Amygdala (tissue), 56 donors: ENCODE measurements at regions not wholly inside any gene's neighbourhood (a gene's known extent, or its start where the extent isn't known, plus 50 kb on each side); places are given as distances from the start of the nearest gene placed in this dataset.

Experiments used
- DNase-seq, 56 donors: peaks; one replicate each; lab custom pipeline; 2025; lab: John Stamatoyannopoulos, UW

DNA sequence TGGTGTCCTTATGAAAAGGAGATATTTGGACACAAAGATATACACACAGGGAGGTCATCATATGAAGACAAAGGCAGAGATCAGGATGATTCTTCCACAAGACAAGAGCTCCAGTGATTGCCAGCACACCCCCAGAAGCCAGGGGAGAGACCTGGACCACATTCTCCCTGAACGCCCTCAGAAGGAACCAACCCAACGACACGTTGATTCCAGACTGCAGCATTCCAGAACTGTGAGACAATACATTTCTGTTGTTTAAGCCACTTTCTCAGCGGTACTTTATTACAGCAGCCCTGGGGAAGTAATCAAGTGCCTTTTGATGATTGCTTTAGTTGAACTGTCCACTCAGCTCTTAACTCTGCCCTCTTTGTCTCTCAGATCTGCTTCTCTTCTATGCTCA lies 285.5 kb upstream of the SMARCA2 start:
- no peak for DNase-seq

DNA sequence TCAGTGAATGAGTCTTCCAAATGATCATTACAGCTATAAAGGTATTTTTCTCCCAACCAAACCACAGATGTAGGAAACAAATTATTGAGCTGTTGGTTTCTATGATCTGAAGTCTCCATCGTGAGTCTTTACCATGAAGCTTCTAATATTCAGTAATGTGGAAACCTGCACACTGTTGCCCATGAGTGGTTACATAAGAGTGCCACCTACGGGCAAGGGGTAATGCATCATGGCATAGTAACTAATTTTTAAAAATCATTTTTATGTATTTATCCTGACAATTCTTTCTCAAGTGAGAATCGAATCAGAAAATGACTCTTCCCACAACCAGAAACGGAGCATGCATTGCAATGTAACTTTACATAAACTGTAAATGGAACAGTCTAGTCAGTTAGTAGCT lies 282.5 kb upstream of the SMARCA2 start:
- no peak for DNase-seq

DNA sequence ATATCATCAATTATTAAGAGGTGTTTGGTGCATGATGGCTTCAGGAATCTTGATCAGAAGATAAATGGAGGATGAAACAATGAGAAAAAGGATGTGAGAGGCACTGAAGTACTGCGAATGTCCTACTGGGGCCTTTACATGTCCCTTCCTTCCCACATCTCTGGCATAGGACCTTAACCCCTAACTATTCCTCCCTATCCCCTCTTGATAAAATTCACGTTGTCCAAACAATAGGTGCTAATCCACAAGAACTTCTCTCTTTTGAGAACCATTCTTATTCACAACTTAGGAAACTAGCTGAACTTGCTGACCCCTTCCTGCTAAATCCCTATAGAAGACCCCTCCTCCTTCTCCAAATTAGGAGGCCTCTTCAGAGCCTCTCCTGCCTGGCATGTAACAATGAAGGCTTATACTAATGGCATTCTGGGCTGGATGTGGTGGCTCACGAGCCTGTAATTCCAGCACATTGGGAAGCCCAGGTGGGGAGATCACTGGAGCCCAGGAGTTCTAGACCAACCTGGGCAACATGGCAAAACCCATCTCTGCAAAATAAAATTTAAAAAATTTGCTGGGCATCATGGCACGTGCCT lies 276.5 kb upstream of the SMARCA2 start:
- DNase-seq, result no peak

DNA sequence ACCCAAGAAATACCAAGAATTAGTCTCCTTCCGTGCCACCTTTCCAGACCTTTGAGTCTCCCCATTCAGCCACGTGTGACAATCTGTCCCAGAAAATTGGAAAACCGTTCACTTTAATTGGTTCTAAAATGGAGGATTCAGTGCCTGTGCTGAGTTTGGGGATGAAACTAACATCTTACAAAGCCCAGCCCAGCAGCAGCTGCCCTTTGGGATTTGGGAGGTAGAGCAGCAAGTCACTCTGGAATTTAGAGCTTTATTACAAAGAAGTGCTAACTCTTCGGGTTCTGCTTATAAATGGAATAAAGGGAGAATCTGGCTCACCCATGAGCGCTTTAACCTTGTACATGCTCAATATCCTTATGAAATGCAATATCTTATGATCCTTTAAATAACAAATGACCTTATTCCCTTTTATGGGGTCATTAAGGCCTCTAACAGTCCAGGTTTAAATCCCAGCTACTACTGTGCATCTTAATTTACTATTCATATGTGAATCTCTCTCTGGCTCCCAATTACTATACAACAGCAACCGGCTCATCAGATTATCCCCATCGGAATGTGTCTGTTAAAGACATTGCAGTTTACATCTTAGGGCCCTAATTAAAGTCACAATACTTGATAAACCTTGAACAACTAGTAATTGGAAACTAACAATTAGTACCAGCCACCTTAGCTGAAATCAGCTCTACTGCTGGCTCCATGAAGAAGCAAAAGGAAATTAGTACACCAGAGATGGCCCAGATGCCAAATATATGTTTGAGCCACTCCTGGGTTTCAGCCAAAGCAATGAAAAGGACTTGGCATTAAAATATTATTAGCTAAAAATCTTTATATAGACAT lies 271.8 kb upstream of the SMARCA2 start:
- DNase-seq, result no peak

DNA sequence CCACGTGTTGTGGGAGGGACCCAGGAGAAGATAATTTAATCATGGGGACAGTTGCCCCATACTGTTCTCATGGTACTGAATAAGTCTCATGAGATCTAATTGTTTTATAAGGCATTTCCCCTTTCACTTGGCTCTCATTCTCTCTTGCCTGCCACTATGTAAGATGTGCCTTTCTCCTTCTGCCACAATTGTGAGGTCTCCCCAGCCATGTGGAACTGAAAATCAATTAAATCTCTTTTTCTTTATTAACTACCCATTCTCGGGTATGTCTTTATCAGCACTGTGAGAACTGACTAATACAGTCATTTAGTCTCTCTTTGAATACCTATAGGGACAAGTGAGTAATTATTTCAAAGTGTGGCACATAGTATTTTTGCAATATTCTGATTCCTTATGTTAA lies 269.2 kb upstream of the SMARCA2 start:
- DNase-seq, result no peak

DNA sequence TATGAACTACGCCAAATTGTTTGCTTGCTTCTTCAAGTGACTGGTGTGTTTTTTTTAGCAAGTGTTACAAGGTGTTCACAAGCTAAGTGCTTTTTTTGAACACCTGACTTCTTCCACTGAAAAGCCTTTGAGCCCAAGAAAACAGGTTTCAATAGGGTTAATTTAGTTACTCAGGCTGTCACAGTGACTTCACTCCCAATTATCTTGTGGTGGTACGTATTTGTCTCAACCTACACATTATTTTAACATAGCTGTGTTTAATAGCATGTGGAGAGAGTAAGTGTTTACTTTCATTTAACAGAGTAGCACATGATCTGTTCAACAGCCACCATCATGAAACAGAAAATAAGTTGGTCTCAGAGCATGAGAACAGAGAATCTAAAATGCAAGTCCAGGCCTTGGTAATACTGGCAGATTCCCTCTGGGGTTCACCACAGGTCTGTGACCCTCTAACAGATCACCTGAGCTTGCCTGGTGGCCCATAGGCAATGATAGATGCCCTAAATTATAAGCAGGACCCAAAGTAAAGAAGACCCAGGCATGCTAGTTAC lies 267.7 kb upstream of the SMARCA2 start:
- no peak for DNase-seq

DNA sequence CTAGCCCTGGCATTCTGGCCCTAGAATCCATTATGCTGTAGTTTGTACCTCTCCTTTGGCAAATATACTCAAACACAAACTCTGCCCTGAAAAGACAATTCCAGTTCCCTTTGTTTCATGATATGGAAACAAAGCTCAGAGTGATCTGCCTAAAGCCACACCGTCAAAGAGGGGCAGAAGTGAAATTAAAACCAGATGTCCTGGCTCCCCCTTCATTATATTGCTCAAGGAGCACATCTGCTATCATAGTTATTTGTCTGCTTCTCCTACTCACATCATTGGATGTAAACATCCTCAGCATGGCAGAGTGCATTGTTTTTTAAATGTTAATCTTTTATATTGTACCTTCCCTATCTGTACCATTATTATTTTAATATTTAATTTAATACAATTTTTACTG lies 266.7 kb upstream of the SMARCA2 start:
- no peak for DNase-seq

DNA sequence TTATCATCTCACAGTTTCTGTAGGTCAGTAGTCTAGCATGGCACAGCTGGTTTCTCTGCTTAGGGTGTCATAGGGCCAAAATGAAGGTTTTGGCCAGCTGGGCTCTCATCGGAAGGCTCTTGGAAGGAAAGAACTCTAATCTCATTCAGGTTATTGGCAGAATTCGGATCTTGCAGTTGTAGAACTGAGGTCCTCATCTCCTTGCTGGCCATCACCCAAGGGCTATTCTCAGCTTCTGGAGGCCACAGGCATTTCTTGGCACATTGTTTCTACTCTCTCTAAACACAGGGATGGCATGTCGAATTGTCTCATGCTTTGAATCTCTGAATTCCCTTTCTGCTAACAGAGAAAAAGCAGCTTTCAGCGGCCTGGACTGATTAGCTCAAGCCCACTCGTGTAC lies 258.0 kb upstream of the SMARCA2 start:
- DNase-seq, result no peak

DNA sequence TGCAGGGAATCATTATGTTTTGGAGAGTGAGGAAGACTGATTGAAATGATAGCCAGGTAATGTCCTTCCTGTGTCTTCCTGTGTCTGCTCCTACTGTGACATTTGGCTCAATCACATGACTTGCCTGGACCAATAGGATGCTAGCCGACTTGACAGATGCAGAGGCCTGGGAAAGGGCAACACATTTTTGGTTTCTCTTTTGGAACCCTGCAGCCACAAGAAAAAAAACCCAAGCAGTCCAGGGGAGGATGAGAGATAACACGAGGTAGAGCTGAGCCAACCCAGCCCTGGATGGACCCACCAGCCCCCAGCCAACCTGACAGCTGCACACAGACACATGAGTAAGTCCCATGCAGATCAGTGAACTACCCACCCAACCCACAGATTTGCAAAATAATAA lies 256.1 kb upstream of the SMARCA2 start:
- DNase-seq, result no peak

DNA sequence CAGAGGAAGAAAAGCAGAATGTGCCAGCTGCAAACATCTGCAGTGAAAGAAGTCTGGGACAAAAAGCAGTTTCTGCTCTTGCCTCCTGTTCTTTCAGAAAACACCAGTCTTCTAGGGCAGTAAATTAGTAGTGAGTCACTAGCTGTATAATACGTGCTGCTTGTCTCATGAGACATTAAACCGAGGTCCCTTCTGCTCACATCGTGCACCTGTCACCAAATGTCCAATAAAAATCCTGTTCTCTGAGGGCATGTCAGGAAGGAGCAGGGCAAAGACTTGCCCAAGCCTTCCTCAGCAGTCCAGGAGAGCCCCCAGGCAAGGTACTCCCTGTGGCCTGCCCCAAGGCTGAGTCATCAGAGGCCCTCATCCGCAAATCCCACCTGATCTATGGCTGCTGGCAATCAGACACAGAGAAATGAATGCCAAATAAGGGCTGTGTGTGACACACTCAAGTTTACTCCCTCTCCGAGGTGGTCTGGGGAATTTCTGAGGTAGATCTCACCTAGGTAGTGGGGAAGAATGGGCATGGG lies 255.3 kb upstream of the SMARCA2 start:
- no peak for DNase-seq

DNA sequence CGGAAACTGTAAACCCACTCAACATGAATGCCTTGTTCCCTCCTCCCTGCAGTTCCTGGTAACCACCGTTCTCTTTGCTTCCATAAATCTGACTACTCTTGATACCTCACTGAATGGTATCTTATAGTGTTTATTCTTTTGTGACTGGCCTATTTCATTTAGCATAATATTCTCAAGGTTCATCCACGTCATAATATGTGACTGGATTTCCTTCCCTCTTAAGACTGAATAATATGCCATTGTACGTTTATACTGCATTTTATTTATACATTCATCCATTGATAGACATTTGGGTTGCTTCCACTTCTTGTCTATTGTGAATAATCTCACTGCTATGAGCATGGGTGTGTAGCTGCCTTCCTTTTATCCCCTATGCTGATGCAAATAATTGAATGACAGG lies 253.3 kb upstream of the SMARCA2 start:
- DNase-seq, result no peak

DNA sequence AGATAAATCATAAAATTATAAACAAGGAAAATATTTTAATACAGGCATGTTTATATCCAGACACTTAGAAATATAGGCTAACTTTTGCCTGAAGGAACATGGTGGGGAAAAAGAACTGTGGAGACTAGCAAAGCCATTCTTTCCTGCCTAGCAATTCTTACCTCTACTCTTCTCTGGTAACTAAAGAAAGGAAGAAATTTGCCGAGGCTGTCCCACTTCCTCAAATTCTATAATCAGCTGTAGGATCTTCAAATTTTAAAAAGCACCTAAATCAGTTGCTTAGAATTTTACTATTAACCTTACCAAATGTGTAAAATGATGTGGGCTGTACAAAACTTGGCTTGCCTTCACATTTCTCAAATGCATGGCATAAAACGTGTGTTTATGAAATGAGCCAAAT lies 249.1 kb upstream of the SMARCA2 start:
- DNase-seq, result no peak

DNA sequence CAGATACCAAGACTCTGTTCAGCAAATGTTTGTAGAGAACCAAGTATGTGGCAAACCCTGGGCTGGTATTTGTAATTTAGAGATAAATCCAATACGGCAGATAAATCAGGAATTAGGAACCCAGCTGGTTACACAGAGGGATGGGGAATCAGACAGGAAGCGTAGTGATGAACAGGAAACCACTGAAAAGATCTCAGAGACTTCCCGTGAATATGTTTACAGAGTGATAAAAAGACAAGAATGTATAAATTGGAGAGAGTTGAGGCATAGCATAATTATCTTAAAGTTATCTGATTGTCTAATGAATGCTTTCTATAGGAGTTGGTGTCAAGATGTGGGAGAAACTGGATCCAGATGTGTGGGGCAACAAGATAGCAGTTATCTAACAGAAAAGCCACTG lies 246.6 kb upstream of the SMARCA2 start:
- no peak for DNase-seq

DNA sequence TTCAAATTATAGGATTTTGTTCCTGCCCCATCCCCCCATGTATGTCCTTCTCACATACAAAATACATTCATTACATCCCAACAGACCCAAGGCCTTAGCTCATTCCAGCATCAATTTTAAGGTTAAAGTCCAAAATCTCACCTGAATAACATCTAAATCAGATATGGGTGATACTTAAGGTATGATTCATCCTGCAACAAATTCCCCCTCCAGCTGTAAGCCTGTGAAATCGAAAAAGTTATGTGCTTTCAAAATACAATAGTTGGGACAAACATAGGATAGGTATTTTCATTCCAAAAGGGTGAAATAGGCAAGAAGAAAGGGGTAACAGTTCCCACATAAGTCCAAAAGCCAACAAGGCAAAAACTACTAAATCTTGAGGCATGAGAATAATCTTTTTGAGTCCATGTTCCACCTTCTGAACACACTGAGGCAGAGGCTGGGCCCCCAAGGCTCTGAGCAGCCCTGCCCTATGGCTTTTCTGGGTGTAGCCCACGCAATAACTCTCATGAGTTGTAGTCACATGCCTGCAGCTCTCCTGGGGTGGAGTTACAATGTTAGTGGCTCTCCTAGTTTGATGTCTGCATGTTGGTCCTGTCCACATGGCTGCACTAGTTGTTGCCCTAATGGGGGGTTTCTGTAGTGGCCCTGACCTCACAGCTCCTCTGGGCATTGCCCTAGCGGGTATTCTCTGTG lies 243.9 kb upstream of the SMARCA2 start:
- no peak for DNase-seq

DNA sequence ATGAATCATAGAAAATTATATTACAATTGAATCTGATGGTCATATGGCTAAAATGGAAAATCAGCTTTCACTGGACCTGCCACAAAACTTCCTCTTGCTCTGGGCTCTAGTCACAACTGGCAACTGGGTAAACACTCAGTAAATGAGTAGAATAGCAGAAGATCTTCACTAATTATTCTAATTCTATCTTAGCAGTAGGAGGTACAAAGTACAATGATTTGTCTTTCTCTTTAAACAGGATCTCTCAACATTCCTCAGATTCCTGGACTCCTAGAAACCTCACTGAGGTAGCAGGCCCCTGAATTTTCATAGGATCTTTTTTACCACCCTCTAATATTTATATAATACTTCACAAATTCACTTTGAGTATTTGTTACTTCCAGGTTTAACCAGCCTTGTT lies 239.9 kb upstream of the SMARCA2 start:
- no peak for DNase-seq

DNA sequence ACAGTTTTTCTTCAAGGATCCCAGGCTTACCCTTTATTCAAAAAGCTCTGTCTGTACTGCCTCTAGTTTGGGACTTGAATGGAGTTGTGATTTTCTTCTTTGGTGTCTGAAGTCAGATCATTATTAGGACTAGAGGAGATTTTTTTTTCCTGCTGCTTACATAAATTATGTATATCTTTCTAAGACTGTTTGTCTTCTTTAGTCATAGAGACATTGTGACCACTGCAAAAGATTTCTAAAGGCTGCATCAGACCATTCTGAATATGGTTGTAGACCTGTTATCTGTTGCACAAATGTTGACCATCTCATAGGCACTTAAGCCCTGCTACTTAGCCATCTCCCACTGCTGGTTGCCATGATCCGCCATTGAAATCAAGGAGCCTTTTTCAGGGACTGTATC lies 238.5 kb upstream of the SMARCA2 start:
- no peak for DNase-seq

DNA sequence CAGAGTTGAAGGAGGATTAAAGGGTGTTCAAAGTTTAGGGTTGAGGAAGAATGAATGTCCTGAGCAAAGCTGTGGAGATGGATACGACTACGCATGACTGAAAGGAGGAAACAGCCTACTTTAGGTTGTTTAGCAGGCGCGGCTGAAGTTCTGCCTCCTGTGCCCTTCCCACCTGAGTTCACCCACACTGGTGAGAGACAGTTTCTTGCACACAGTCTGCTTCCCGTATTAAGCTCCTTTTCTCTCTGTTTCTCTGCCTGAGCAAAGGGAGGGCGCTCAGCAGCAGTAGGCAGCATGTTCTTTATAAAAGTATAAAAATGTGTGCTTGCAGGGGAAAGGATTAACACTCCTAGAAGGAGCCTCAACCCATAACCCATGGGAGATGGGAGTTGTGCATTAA lies 224.0 kb upstream of the SMARCA2 start:
- DNase-seq, result no peak

DNA sequence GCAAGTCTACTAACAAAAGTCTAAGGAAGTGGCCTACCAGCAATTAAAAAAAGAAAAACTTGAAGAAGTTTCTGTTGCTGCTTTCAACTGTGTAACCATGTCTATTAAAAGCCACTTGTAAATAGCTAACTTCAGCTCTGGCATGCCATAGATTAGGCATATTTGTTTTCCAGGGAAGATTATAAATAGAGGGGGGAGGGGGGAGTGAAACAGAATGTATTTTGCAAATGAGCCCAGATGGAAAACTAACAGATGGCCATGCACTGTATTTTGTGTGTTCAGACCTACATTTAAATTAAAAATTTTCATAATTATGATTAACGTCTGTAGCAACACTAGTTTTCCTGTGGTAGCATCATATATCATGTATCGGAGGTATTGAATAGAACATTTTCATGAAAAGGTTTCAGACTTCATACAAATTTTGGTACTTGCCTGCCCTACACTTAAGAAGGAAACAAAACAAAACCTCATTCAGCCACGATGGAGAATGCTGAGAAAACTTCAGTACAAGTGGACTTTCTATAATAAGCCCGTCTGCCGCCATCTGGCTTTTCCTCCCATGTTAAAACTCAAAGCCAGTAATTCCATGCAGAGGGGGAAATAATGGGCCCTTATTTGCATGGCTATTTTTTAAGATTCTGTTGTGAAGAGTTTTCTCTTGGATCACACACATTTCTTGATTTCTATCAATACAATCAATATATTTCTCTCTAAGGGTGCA lies 220.4 kb upstream of the SMARCA2 start:
- peak in 5 of 56 donors; percentile 0 to 12 (median 2) for DNase-seq

DNA sequence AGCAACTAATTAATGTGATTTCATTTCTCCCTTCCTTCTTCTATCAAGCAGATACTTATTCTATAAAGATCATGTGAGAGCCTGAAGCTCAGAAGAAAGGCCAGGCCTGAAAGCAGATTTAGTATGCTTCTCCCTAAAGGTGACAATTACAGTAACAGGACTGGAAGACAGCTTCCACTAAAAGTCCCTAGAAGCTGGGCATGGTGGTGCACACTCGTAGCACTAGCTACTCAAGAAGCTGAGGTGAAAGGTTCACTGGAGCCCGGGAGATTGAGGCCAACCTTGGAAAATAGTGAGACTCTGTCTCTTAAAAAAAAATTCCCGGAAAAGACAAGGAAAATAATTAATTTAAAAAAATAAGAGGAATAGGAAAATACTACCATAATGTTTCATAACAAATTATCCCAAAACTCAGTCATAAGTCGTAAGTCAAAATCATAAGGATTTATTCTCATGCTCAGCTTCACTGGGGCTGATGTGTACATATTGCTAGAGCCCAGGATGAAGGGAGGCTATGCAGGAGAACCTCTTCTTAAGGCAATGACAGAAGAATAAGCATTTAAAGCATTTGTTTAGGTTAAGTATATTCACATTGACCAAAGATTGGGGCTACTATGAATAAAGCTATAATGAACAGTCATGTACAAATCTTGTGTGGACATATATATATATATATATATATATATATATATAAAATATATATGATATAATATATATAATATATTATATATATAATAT lies 210.8 kb upstream of the SMARCA2 start:
- no peak for DNase-seq

DNA sequence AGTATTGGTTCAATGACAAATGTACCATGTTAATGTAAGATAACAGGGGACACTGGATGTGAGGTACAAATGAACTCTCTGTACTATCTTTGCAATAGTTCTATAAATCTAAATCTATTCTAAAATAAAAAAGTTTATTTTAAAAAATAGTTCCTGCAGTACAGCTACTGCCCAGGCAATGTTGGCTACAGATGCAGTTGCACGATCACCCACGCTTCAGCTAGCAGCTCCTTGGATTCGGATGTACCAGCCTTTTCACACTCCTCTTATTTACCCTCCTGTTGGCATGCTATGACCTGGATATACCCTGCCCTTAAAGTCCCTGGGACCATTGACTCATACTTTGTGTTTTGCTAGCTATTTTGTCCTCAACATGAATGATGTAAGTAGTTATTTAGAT lies 185.4 kb upstream of the SMARCA2 start:
- peak in 2 of 56 donors; percentile 1 to 3 for DNase-seq
